ENCODE measurements at regions not wholly inside any gene's neighbourhood (a gene's known extent, or its start where the extent isn't known, plus 50 kb on each side); places are given as distances from the start of the nearest gene placed in this dataset.

GRCh38 chr3:14590569-14590968 is 50.4 kb upstream of the GRIP2 start:
- Histone ChIP-seq H3K4me1 (no peaks in the 10 kb centered on the region), H3K27me3 (no peaks in the 10 kb centered on the region), H3K27ac (no peak overlapping the region), H3K36me3 (no peaks in the 10 kb centered on the region), H3K4me3 (replicated peaks in 1 of 3) (no peak overlapping the region), H3K9me3 (no peaks in the 10 kb centered on the region)
- DNase-seq: no peak
- TF ChIP-seq POLR2A (IDR thresholded peaks at IDR 0.05) (no peak), CTCF (IDR thresholded peaks at IDR 0.05) (no peak)
- intact Hi-C loops (cut with DNase I): no loop called here
- WGBS, 2 donors: 54 to 55% methylated on average over 6 of the region's 6 CpGs

GRCh38 chr3:14592390-14592789 is 52.2 kb upstream of the GRIP2 start:
- Histone ChIP-seq H3K9me3 (no peaks in the 10 kb centered on the region), H3K4me1 (no peaks in the 10 kb centered on the region), H3K36me3 (no peaks in the 10 kb centered on the region), H3K27ac (no peak overlapping the region), H3K27me3 (no peaks in the 10 kb centered on the region), H3K4me3 (replicated peaks in 1 of 3) (no peak overlapping the region)
- intact Hi-C loops (cut with DNase I): no loop called here
- DNase-seq: no peak
- no peak for TF ChIP-seq CTCF (IDR thresholded peaks at IDR 0.05)
- TF ChIP-seq POLR2A (IDR thresholded peaks at IDR 0.05): no peak
- 79 to 86% methylated on average over 6 to 9 of the region's 9 CpGs for WGBS, 2 donors

- 65 to 73% methylated on average over 5 of the region's 5 CpGs for WGBS, 2 donors
- intact Hi-C loops (cut with DNase I): no loop called here
- TF ChIP-seq POLR2A (IDR thresholded peaks at IDR 0.05): no peak
- no peak for TF ChIP-seq CTCF (IDR thresholded peaks at IDR 0.05)
- H3K4me3 ChIP-seq (replicated peaks in 1 of 3): no peak overlapping the region
- no peaks in the 10 kb centered on the region for H3K27me3 ChIP-seq
- no peak for DNase-seq
- H3K4me1 ChIP-seq: no peaks in the 10 kb centered on the region
- no peak overlapping the region for H3K27ac ChIP-seq
- no peaks in the 10 kb centered on the region for H3K36me3 ChIP-seq
- H3K9me3 ChIP-seq: no peaks in the 10 kb centered on the region
These were observed 52.7 kb upstream of the GRIP2 start for GRCh38 chr3:14592836-14593235.

GRCh38 chr3:14594234-14594633 is 54.1 kb upstream of the GRIP2 start:
- Histone ChIP-seq H3K27ac (no peak overlapping the region), H3K9me3 (no peaks in the 10 kb centered on the region), H3K27me3 (no peaks in the 10 kb centered on the region), H3K4me3 (replicated peaks in 1 of 3) (no peak overlapping the region), H3K36me3 (no peaks in the 10 kb centered on the region), H3K4me1 (no peaks in the 10 kb centered on the region)
- WGBS, 2 donors: 43 to 55% methylated on average over 8 of the region's 8 CpGs
- DNase-seq: no peak
- TF ChIP-seq POLR2A (IDR thresholded peaks at IDR 0.05) (no peak), CTCF (IDR thresholded peaks at IDR 0.05) (no peak)
- intact Hi-C loops (cut with DNase I): no loop called here

GRCh38 chr3:14595561-14595960 is 55.4 kb upstream of the GRIP2 start:
- H3K4me1 ChIP-seq: no peaks in the 10 kb centered on the region
- no peak overlapping the region for H3K4me3 ChIP-seq (replicated peaks in 1 of 3)
- H3K27me3 ChIP-seq: no peaks in the 10 kb centered on the region
- 47 to 82% methylated on average over 3 to 7 of the region's 8 CpGs for WGBS, 2 donors
- DNase-seq: no peak
- intact Hi-C loops (cut with DNase I): no loop called here
- TF ChIP-seq CTCF (IDR thresholded peaks at IDR 0.05): no peak
- TF ChIP-seq POLR2A (IDR thresholded peaks at IDR 0.05): no peak
- no peaks in the 10 kb centered on the region for H3K9me3 ChIP-seq
- no peak overlapping the region for H3K27ac ChIP-seq
- H3K36me3 ChIP-seq: no peaks in the 10 kb centered on the region
